Neural cell (in vitro differentiated cells): ENCODE measurements at regions not wholly inside any gene's neighbourhood (a gene's known extent, or its start where the extent isn't known, plus 50 kb on each side); places are given as distances from the start of the nearest gene placed in this dataset.
"Not testable (repeated sequence)": the region's sequence is repeated elsewhere in the genome, so short reads cannot be mapped to it uniquely, and the experiment has no call there.

Experiments used
- EP300 ChIP-seq: fragments of 450-650 bp; conservative IDR thresholded peaks from 2 replicates; pipeline ENCODE4 v1.6.1; 2014; ENCODE audit warnings: antibody characterized with exemption, mild to moderate bottlenecking, moderate library complexity; ENCODE audit not compliant: poor library complexity, severe bottlenecking
- EZH2 ChIP-seq: fragments of 200-600, 300-800 bp; shearing (Covaris generic), sonication (generic); IDR thresholded peaks from 2 replicates; pipeline ENCODE4 v1.6.1; 2014; ENCODE audit warnings: antibody characterized with exemption, low read length, borderline replicate concordance, mild to moderate bottlenecking; ENCODE audit not compliant: insufficient read depth, poor library complexity, severe bottlenecking
- RAD21 ChIP-seq: fragments of 450-650 bp; conservative IDR thresholded peaks from 2 replicates; pipeline ENCODE4 v1.6.1; 2014; ENCODE audit warnings: antibody characterized with exemption, mild to moderate bottlenecking, moderate library complexity
- SMC3 ChIP-seq: fragments of 450-650 bp; conservative IDR thresholded peaks from 2 replicates; pipeline ENCODE4 v1.6.1; 2014; ENCODE audit warnings: antibody characterized with exemption, mild to moderate bottlenecking, moderate library complexity; ENCODE audit not compliant: poor library complexity
- TAF1 ChIP-seq: IDR thresholded peaks from 2 replicates; pipeline ENCODE4 v1.6.1; 2012; ENCODE audit warnings: low read depth
- TF ChIP-seq, protein P1 (sequence below): fragments of 450-650 bp; IDR thresholded peaks from 2 replicates; pipeline ENCODE4 v1.5.1; 2014; ENCODE audit warnings: antibody characterized with exemption, mild to moderate bottlenecking, moderate library complexity; ENCODE audit not compliant: poor library complexity, severe bottlenecking
- TF ChIP-seq, protein P2 (sequence below): IDR thresholded peaks from 2 replicates; pipeline ENCODE4 v1.6.1; 2012; ENCODE audit warnings: borderline replicate concordance

DNA sequence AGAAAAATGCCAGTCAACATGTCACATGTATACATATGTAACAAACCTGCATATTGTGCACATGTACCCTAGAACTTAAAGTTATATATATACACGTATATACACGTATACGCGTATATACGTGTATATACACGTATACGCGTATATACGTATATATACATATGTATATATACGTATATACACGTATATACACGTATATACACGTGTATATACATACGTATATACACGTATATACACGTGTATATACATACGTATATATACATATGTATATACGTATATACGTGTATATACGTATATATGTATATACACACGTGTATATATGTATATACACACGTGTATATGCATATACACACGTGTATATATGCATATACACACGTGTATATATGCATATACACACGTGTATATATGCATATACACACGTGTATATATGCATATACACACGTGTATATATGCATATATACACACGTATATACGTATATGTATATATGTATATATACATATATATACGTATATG lies 62.8 kb upstream of the PRKD1 start:
- TF ChIP-seq, protein P1, sequence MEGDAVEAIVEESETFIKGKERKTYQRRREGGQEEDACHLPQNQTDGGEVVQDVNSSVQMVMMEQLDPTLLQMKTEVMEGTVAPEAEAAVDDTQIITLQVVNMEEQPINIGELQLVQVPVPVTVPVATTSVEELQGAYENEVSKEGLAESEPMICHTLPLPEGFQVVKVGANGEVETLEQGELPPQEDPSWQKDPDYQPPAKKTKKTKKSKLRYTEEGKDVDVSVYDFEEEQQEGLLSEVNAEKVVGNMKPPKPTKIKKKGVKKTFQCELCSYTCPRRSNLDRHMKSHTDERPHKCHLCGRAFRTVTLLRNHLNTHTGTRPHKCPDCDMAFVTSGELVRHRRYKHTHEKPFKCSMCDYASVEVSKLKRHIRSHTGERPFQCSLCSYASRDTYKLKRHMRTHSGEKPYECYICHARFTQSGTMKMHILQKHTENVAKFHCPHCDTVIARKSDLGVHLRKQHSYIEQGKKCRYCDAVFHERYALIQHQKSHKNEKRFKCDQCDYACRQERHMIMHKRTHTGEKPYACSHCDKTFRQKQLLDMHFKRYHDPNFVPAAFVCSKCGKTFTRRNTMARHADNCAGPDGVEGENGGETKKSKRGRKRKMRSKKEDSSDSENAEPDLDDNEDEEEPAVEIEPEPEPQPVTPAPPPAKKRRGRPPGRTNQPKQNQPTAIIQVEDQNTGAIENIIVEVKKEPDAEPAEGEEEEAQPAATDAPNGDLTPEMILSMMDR, result not testable (repeated sequence)
- TF ChIP-seq, protein P2, sequence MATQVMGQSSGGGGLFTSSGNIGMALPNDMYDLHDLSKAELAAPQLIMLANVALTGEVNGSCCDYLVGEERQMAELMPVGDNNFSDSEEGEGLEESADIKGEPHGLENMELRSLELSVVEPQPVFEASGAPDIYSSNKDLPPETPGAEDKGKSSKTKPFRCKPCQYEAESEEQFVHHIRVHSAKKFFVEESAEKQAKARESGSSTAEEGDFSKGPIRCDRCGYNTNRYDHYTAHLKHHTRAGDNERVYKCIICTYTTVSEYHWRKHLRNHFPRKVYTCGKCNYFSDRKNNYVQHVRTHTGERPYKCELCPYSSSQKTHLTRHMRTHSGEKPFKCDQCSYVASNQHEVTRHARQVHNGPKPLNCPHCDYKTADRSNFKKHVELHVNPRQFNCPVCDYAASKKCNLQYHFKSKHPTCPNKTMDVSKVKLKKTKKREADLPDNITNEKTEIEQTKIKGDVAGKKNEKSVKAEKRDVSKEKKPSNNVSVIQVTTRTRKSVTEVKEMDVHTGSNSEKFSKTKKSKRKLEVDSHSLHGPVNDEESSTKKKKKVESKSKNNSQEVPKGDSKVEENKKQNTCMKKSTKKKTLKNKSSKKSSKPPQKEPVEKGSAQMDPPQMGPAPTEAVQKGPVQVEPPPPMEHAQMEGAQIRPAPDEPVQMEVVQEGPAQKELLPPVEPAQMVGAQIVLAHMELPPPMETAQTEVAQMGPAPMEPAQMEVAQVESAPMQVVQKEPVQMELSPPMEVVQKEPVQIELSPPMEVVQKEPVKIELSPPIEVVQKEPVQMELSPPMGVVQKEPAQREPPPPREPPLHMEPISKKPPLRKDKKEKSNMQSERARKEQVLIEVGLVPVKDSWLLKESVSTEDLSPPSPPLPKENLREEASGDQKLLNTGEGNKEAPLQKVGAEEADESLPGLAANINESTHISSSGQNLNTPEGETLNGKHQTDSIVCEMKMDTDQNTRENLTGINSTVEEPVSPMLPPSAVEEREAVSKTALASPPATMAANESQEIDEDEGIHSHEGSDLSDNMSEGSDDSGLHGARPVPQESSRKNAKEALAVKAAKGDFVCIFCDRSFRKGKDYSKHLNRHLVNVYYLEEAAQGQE, result not testable (repeated sequence)
- not testable (repeated sequence) for TF ChIP-seq EP300, TAF1, RAD21, EZH2, SMC3
